Tibial nerve (tissue), 4 donors: ENCODE measurements at regions not wholly inside any gene's neighbourhood (a gene's known extent, or its start where the extent isn't known, plus 50 kb on each side); places are given as distances from the start of the nearest gene placed in this dataset.

Experiments
- CTCF ChIP-seq, 5 experiments: fragments of 200-600 bp in 3 of 5; fragments of 450-650 bp in 2 of 5; sonication (generic) in 3 of 5; IDR thresholded peaks; one replicate each; pipeline ENCODE4 v1.5.1; 2016 to 2019; ENCODE audit warnings: antibody characterized with exemption in 5 of 5, mild to moderate bottlenecking in 3 of 5, moderate library complexity in 2 of 5
- EP300 ChIP-seq, 2 donors: sonication (generic); formaldehyde crosslinking; IDR thresholded peaks; one replicate each; pipeline ENCODE4 v1.6.1; 2017; ENCODE audit warnings: antibody characterized with exemption in 2 of 2, mild to moderate bottlenecking in 1 of 2
- POLR2A ChIP-seq, 2 donors: fragments of 450-650 bp; IDR thresholded peaks; one replicate each; pipeline ENCODE4 v1.6.1; 2017; ENCODE audit warnings: antibody characterized with exemption in 2 of 2, mild to moderate bottlenecking in 2 of 2, moderate library complexity in 2 of 2

GRCh38 chr2:181273986-181274385 lies 183.2 kb upstream of the ITGA4 start:
- no peak for TF ChIP-seq CTCF (IDR thresholded peaks at IDR 0.05)
- no peak for TF ChIP-seq POLR2A (IDR thresholded peaks at IDR 0.05)
- TF ChIP-seq EP300 (IDR thresholded peaks at IDR 0.05): no peak
